GM23248 (cell line): ENCODE measurements at regions not wholly inside any gene's neighbourhood (a gene's known extent, or its start where the extent isn't known, plus 50 kb on each side); places are given as distances from the start of the nearest gene placed in this dataset.

Experiments used
- DNase-seq: peaks from one replicate; pipeline ENCODE4 v3.0.0-alpha.2; 2015
- H2AFZ ChIP-seq: fragments of 200-600 bp; sonication (generic); 2 replicates; pipeline ENCODE4 v1.6.1; 2016; ENCODE audit warnings: antibody characterized with exemption
- H3F3A ChIP-seq: fragments of 200-600 bp; sonication (generic); 2 replicates; pipeline ENCODE4 v1.6.1; 2016; ENCODE audit warnings: mild to moderate bottlenecking, antibody characterized with exemption, mixed run types; ENCODE audit not compliant: insufficient read depth
- H3K27ac ChIP-seq: fragments of 200-600 bp; sonication (generic); 2 replicates; pipeline ENCODE4 v1.5.1; 2016; ENCODE audit warnings: mild to moderate bottlenecking
- H3K27me3 ChIP-seq: fragments of 200-600 bp; sonication (generic); replicated peaks from 2 replicates; pipeline ENCODE4 v1.6.1; 2016; ENCODE audit warnings: mild to moderate bottlenecking; ENCODE audit not compliant: insufficient read depth
- H3K36me3 ChIP-seq: fragments of 200-600 bp; sonication (generic); 2 replicates; pipeline ENCODE4 v1.6.1; 2016; ENCODE audit warnings: low read depth, mild to moderate bottlenecking
- H3K4me1 ChIP-seq: fragments of 200-600 bp; sonication (generic); 2 replicates; pipeline ENCODE4 v1.6.1; 2016; ENCODE audit warnings: mild to moderate bottlenecking; ENCODE audit not compliant: insufficient read depth
- H3K4me2 ChIP-seq: fragments of 200-600 bp; sonication (generic); one replicate; pipeline ENCODE4 v1.6.1; 2016; ENCODE audit warnings: mild to moderate bottlenecking; ENCODE audit not compliant: unreplicated experiment
- H3K4me3 ChIP-seq: fragments of 200-600 bp; sonication (generic); 2 replicates; pipeline ENCODE4 v1.5.1; 2016; ENCODE audit warnings: mild to moderate bottlenecking
- H3K79me2 ChIP-seq: fragments of 200-600 bp; sonication (generic); 2 replicates; pipeline ENCODE4 v1.6.1; 2016; ENCODE audit warnings: mild to moderate bottlenecking; ENCODE audit not compliant: insufficient read depth
- H3K9ac ChIP-seq: fragments of 200-600 bp; sonication (generic); 2 replicates; pipeline ENCODE4 v1.6.1; 2016; ENCODE audit warnings: mild to moderate bottlenecking
- H3K9me2 ChIP-seq: fragments of 200-600 bp; sonication (generic); 2 replicates; pipeline ENCODE4 v1.6.1; 2016; ENCODE audit warnings: mixed run types, mild to moderate bottlenecking, moderate library complexity; ENCODE audit not compliant: insufficient read depth
- H3K9me3 ChIP-seq: fragments of 200-600 bp; sonication (generic); one replicate; pipeline ENCODE4 v1.6.1; 2017; ENCODE audit warnings: low read depth
- H4K20me1 ChIP-seq: fragments of 200-600 bp; sonication (generic); 2 replicates; pipeline ENCODE4 v1.6.0; 2016; ENCODE audit not compliant: insufficient read depth
- EZH2 ChIP-seq: fragments of 200-600 bp; sonication (generic); IDR thresholded peaks from 2 replicates; pipeline ENCODE4 v1.6.1; 2018; ENCODE audit warnings: antibody characterized with exemption, mild to moderate bottlenecking; ENCODE audit not compliant: insufficient read depth, poor library complexity, severe bottlenecking
- EZH2phosphoT487 ChIP-seq: fragments of 200-600 bp; sonication (generic); IDR thresholded peaks from 2 replicates; pipeline ENCODE4 v1.6.1; 2018; ENCODE audit warnings: antibody characterized with exemption, moderate library complexity, mild to moderate bottlenecking, low read depth; ENCODE audit not compliant: insufficient read depth
- WGBS, 2 experiments: methylation state at CpG; one replicate each; pipeline ENCODE4 v1.1.6; 2015 to 2017; ENCODE audit warnings: low lambda C conversion rate in 2 of 2, low coverage in 1 of 2; ENCODE audit errors: missing lambda C conversion rate in 2 of 2; 5-methylcytosine and 5-hydroxymethylcytosine counted together
- in situ Hi-C: fragments of 300-500 bp; cut with MboI; formaldehyde crosslinking; loops from 2 replicates; pipeline ENCODE4 v1.15.0; 2020

DNA sequence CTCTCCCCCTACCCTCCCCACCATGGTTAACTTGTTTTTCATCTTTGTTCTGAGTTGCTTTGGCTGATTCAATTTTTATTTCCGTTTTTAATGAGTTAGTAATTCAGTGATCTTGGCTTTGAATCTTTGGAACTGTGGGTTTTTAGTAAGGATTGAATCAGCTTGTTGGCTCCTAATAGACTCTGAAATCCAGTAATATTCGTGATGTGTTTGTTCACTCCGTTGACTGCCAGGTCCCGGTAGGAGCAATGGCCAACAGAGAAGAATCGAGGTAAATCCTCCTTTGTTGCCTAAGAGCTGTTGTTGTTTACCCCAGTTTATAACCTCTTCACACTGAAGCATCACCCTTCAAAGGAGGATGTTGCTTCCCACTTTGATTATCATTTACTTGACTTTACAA lies 92.7 kb downstream of the PCSK1 start:
- DNase-seq, result peak; percentile 80
- Histone ChIP-seq H3K4me1 (peaks cover 71% of the 10 kb centered on the region), H3K9ac (peak overlapping the region; percentile 43), H3K9me3 (no peaks in the 10 kb centered on the region), H3K27me3 (no peaks in the 10 kb centered on the region), H3K9me2 (no peaks in the 10 kb centered on the region), H3F3A (peaks cover 43% of the 10 kb centered on the region), H3K79me2 (peaks cover 17% of the 10 kb centered on the region; the same call in 1 of the 2 replicates), H2AFZ (peak overlapping the region; percentile 52), H4K20me1 (no peaks in the 10 kb centered on the region), H3K4me2 (peak overlapping the region; percentile 75), H3K27ac (peak overlapping the region; percentile 73), H3K36me3 (no peaks in the 10 kb centered on the region), H3K4me3 (peak overlapping the region; percentile 16)
- in situ Hi-C loops, result no loop called here
- WGBS, 2 experiments, result 0 to 4% methylated on average over 5 of the region's 5 CpGs
- TF ChIP-seq EZH2phosphoT487, result no peak
- TF ChIP-seq EZH2, result no peak

DNA sequence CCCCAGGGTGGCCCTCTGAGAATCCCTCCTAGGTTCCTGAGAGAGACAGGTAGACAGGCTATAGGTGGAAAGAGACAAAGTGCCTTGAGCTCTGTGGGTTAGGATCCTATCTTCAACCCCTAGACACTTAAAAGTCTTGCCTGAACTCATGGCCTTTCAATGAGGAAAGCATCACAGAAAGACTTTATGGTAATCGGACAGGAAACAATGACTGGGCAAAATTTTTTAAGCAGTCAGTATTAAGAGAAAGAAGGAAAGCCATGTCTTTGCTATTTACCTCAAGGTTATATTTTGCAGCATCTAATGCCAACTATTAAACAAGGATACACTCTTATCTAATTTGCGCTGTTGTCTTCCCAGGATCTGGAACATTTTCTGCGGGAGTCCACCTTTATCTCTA lies 93.2 kb downstream of the PCSK1 start:
- peaks cover 17% of the 10 kb centered on the region; the same call in 1 of the 2 replicates for H3K79me2 ChIP-seq
- WGBS, 2 experiments, result 90 to 94% methylated on average over 3 of the region's 3 CpGs
- peak overlapping the region; percentile 75 for H3K4me2 ChIP-seq
- no peaks in the 10 kb centered on the region for H3K9me2 ChIP-seq
- H3F3A ChIP-seq, result peaks cover 43% of the 10 kb centered on the region
- peak overlapping the region; percentile 43 for H3K9ac ChIP-seq
- DNase-seq, result peak; percentile 42
- no peaks in the 10 kb centered on the region for H3K27me3 ChIP-seq
- peaks cover 71% of the 10 kb centered on the region for H3K4me1 ChIP-seq
- H3K9me3 ChIP-seq, result no peaks in the 10 kb centered on the region
- no peak for TF ChIP-seq EZH2
- TF ChIP-seq EZH2phosphoT487, result no peak
- H3K27ac ChIP-seq, result peak overlapping the region; percentile 73
- no peaks in the 10 kb centered on the region for H3K36me3 ChIP-seq
- peak overlapping the region; percentile 52 for H2AFZ ChIP-seq
- no peak overlapping the region for H3K4me3 ChIP-seq
- H4K20me1 ChIP-seq, result no peaks in the 10 kb centered on the region
- in situ Hi-C loops, result loop anchor here (10.0 kb wide), 1 partner anchor 385 kb away; no protein-coding TSS in a partner anchor

DNA sequence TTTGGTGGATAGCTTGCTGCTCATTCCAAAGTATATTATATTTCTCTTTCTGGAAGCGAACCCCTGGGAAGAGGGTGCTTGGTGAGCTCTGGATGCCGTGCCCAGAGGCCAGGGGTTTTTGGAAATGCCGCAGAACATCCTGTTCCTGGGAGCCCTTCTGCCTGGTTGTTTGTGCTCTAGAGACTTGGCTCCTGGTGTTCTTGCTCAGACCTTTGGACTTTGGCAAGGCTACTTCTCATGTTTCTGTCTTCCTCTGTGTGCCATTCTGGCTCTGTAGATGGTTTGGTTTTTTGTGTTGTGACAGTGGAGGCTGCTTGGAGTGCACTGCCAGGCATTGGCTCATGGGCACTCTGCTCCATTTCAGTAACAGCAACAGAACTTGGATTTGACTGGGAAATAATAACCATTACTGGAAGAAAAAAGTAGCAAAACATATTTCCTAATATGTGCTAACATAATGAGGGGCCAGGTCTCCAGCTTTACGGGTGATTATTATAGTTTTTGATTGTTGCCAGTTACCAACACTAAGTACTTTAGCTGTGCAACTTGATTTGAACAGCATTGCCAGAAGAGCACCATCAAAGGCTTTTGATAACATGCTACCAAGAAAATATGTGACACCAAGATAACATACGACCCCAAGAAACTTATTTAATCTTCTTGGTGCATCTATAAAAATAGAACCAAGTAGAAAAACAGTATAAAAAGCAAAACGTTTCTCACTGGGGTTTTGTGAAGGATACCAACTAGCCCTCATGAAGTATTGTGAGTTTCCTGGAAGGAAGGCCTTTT lies 94.2 kb downstream of the PCSK1 start:
- in situ Hi-C loops, result loop anchor here (10.0 kb wide), 1 partner anchor 384 kb away; no protein-coding TSS in a partner anchor
- H3K27ac ChIP-seq, result peak overlapping the region; percentile 73

DNA sequence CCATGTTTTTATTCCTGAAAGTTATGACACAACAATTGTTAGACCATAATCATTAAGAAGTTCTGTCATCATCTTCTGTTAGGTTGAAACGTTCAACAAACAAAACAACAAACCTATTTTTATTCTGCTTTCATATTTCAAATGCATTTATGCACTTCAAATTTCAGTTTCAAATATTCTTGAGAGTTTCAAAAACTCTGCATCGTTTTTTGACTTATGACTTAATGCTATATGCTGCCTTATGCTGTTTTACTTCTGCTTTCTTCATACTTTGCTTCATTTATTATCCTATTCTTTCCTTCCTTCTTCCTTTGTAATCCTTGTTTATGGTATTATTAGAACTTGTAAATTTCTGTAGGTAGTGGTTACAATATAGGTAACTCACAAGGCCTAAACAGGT lies 95.0 kb downstream of the PCSK1 start:
- Histone ChIP-seq H3K9ac (peak overlapping the region; percentile 38), H3K9me2 (no peaks in the 10 kb centered on the region), H3K4me1 (peaks cover 61% of the 10 kb centered on the region), H3K79me2 (peaks cover 17% of the 10 kb centered on the region; the same call in 1 of the 2 replicates), H3K27me3 (no peaks in the 10 kb centered on the region), H3F3A (peaks cover 43% of the 10 kb centered on the region), H3K27ac (peak overlapping the region; percentile 73), H3K36me3 (no peaks in the 10 kb centered on the region), H3K9me3 (no peaks in the 10 kb centered on the region), H3K4me3 (no peak overlapping the region), H4K20me1 (no peaks in the 10 kb centered on the region), H3K4me2 (peak overlapping the region; percentile 53), H2AFZ (peak overlapping the region; percentile 35)
- in situ Hi-C loops, result loop anchor here (10.0 kb wide), 1 partner anchor 383 kb away; no protein-coding TSS in a partner anchor
- 18 to 29% methylated on average over 2 of the region's 2 CpGs for WGBS, 2 experiments
- TF ChIP-seq EZH2phosphoT487 (no peak), EZH2 (no peak)
- DNase-seq, result peak; percentile 18

More for the DNA sequence above, 94.2 kb downstream of the PCSK1 start:
- TF ChIP-seq EZH2phosphoT487, result no peak
- Histone ChIP-seq H3K27me3 (no peaks in the 10 kb centered on the region), H3K36me3 (no peaks in the 10 kb centered on the region), H3K79me2 (peaks cover 17% of the 10 kb centered on the region; the same call in 1 of the 2 replicates), H2AFZ (peak overlapping the region; percentile 35), H3K4me3 (no peak overlapping the region), H3K9me2 (no peaks in the 10 kb centered on the region), H3K4me2 (peak overlapping the region; percentile 53), H4K20me1 (no peaks in the 10 kb centered on the region), H3K4me1 (peaks cover 68% of the 10 kb centered on the region), H3F3A (peaks cover 43% of the 10 kb centered on the region), H3K9ac (peak overlapping the region; percentile 38), H3K9me3 (no peaks in the 10 kb centered on the region)
- DNase-seq, result peak; percentile 66
- WGBS, 2 experiments, result 14 to 21% methylated on average over 6 of the region's 6 CpGs
